NCI-H2029 treated with DMSO at 0.1 percent for 48 hours (cell line): ENCODE measurements at regions not wholly inside any gene's neighbourhood (a gene's known extent, or its start where the extent isn't known, plus 50 kb on each side); places are given as distances from the start of the nearest gene placed in this dataset.

Source experiments
- DNase-seq: peaks from one replicate; lab custom pipeline; 2025; lab: John Stamatoyannopoulos, UW

DNA sequence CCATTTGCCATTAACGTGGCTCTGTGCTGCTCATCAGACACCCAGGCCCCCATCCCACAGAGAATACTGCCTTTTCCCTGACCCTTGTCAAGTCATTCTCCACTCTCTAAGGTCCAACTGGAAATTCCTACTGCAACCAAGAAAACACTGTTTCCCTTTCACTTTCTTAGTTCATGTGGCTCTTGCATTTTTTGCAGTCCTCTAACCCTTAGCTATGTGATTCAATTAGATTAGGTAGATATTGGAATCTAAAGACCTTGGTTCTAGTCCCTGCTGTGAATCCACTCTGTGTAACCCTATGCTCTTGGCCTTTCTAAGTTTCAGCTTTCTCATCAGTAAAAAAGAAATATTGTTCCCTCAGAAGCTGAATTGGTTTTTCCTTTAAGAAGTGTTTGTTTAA lies 649.4 kb downstream of the CCDC171 start:
- no peak for DNase-seq

- DNase-seq = no peak
Measured at GRCh38 chr9:16202914-16203728, 650.3 kb downstream of the CCDC171 start.

DNA sequence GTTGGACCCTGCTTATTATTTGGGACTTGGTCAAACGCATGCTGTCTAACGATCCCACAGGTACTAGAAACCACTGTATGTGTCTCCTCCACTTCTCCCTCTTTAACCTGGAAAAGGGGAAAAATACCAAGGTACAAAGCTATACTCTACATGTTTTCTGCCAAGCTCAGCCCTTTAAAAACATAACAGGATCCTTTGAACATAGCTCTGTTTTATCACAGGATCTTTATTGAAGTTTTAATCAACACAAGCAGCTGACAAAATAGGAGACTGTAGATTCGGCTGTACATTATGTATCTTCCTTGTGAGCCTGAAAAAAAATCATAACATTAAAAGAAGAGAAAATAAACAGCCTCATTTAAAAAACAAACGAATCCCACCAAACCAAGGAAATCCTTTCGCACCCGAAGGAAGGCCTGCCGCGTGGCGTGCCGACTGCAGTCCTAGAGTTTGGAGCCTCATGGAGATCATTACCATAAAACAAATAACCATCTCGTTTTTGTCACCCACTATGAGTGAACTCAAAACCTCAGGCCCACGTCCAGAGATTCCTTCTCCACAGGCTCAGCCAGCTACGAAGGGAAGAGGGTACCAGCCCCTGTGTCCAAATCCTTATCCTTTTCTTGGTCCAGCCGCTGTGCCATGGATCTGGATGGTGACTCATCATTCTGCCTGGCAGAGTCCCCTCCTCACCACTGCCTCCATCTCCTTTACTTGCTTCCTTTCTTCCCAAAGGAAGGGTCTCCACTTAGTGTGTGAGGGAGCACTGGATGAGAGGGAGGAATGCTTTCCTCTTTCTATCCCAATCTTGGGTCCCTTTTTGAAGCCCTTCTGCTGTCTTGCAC lies 651.1 kb downstream of the CCDC171 start:
- DNase-seq = no peak

DNA sequence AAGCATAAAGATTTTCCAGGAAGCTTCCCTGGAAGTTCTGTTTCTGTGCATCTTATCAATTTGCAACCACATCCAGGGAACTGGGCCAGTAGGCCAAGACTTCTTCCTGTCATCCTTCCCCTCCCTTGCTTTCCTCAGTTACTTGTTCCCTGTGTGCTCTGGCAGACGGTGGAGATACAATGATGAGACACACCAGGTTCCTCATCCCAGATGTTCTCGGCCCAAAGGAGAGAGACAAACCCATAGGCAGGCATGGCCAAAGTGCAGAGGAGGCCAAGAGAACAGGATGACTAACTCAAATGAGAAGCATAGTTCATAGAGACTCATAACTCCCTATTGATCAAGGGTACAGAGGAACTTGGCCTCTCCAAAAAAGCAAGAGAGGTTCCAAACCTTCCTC lies 652.6 kb downstream of the CCDC171 start:
- no peak for DNase-seq

DNA sequence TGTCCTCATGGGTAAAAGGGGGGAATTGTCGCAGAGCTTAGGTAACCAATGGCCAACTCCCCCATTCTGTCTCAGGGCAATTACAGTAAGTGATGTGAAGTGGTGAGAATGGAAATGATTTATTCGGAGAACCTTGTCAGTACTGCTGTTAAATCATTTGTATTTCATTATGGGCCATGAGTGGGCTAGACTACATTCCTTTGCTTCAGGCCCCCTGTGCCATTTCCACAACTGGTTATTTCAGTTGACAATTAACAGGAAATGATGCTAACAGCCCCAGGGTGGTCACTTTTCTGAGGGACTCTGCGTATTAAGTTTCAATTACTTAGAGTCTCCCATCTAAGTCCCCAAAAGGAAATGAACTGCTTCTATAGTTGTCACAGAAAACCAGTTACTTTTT lies 653.7 kb downstream of the CCDC171 start:
- DNase-seq = no peak

- DNase-seq = no peak
Measured at GRCh38 chr9:16207161-16207560, 654.3 kb downstream of the CCDC171 start.

DNA sequence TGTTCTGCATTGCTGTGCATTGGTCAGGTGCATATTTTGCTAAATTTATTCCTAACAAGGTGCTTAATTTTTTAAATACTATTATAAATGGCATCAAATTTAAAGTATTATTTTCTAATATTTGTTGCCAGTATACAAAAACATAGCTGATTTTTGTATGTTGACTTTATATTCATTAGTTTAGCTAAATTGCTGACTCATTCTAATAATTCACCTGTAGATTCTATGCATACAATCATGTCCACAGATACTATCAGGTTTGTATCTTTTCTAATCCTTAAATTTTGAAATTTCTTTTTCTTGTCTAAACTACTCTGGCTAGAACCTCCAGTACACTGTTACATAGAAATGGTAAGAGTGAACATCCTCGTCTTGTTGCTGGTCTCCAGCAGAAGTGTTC lies 657.6 kb downstream of the CCDC171 start:
- DNase-seq = no peak

DNA sequence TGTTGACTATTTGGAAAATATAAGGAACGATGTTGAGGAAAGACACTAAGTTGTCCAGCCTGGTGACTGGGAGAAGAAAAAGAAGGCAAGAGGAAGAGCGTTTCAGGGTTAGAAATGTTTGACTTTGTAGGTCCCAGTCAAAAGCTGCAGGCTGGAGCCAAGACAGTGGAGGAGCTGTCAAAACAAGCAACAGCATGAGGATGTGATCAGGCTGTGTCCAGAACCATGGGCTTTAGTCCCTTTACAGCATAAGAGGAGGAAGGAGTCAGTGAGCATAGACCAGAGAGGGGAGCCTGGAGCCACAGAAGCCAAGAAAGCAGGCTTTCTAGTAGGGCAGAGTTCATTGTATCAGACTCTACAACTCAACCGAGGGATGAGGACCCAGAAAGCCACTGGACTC lies 658.5 kb downstream of the BNC2 start:
- no peak for DNase-seq

DNA sequence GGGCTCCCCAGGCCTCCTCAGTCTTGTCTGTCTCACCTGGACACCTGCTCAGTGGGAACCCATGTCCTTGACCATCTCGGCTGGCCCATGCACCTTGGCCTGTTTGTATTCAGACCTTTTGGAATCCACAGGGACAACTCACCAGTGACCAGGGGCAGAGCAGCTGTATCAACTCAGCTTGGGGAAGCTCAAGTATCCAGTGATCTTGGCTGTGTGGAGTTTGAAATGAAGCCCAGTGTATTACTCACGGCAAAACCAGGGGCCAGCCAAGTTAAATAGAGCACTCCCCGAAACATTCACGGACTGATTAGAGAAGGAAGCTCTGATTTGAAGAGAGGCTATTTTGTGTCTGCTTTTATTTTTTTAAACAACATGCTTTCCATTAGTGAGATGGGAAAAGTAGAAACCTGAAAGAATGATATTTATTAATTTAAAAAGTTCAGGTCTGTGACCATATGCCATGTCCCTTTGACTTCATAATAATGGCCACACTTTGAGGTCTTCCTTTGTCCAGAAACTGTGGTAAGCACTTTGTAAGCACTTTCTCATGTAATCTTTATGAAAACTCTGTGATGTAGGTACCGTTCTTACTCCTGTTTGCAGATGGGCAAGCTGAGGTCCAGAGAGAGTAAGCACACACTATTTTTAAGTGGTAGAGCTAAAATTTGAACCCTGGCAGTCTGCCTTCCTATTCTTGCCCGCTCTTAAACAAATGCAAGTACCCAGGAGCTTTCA lies 656.5 kb downstream of the BNC2 start:
- no peak for DNase-seq

DNA sequence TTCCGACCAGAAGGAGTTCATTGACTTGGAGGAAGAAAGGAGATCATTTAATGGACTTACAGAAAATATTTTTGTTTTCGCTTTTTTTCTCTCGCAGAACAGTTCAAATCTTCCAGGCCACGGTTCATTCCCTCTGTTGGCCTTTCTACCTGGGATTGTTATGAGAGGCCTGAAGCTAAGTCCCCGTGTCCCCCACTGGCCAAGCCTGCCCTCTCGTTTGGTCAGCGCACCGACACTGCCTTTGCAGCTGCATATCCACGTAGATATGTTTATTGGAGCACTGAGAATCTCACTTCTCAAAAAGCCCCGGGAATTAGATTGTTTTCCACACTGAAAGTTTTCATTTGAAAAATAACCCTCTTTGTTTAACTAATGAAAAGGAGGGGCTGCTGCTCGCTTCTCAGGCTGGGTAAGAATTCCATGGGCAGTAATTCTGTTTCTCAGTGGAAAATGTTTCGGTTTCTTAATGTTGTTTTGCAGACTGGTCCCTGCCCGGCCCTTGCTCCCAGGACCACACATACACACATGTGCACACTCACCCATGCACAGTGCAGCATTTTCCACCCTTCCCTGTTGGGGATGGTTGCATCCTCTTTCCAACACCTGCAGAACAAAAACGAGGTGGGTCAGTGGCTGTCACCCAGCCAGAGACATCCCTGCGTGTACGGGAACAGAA lies 655.7 kb downstream of the BNC2 start:
- no peak for DNase-seq

- DNase-seq = no peak
Measured at GRCh38 chr9:16215353-16215680, 655.2 kb downstream of the BNC2 start.

GRCh38 chr9:16217943-16218701 lies 652.3 kb downstream of the BNC2 start:
- DNase-seq = no peak

DNA sequence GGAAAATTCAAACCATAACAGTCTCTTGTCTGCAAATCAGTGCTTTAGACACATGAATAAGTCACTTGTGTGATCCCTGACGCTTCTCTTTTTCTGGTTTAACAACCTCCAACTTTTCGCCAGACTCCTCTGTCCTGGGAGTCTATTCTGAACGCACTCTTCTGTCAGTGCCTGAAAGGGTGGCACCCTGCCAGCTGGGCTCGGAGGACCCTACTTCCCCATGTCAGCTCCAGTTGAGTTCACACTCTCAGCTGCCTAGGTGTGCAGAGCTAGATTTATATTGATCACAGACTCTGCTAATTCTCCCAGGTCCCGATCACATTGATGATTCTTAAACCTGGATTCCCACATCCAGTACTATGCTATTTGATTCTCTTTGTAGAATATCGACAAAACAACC lies 649.1 kb downstream of the BNC2 start:
- no peak for DNase-seq

GRCh38 chr9:16221822-16222547 lies 648.5 kb downstream of the BNC2 start:
- no peak for DNase-seq

GRCh38 chr9:16223074-16223871 lies 647.2 kb downstream of the BNC2 start:
- DNase-seq = no peak

DNA sequence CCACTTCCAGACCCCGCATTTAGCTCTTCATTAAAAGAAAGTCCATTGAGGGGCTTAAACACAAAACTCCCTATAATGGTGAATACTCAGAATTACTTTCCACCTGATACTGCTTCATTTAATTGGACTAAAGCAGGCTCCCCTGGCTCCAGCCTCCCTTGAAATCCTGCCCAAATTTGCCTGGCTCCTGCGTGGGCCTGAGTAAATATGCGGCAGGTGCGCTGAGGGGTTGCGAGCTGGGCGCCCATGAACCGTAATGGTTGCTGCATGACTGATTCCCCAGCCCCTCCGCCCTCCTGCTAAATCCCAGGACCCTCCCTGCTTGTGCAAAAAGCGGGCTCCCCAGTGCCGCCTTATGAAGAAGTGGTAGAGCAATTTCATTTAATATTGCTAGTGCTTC lies 639.7 kb downstream of the BNC2 start:
- DNase-seq = no peak

- DNase-seq = no peak
Measured at GRCh38 chr9:16236311-16236710, 634.2 kb downstream of the BNC2 start.

- no peak for DNase-seq
Measured at GRCh38 chr9:16236882-16237281, 633.6 kb downstream of the BNC2 start.

GRCh38 chr9:16238623-16239138 lies 631.8 kb downstream of the BNC2 start:
- no peak for DNase-seq

DNA sequence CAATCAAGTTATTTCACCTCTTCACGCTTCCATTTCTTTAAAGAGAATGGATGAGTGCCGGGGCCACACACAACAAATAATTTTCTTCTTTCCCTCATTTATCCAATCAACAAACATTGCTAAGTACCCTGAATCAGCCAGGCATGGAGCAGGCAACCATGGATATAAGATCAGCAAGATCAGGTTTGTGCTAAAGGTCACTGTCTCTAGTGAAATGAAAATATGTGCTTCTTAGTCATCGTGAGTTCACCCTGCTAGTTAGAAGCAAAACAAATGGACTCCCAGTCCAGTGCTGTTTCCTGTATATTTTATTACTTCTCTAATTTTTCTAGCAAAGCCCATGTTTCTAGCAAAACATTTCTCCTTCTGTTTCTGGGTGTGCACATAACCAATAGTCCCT lies 629.2 kb downstream of the BNC2 start:
- no peak for DNase-seq
